HEK293 (cell line): ENCODE measurements at regions not wholly inside any gene's neighbourhood (a gene's known extent, or its start where the extent isn't known, plus 50 kb on each side); places are given as distances from the start of the nearest gene placed in this dataset.

Experiments
- CTCF ChIA-PET: fragments of 350-600 bp; formaldehyde crosslinking; extraction: SDS; loops from one replicate; lab custom pipeline; 2021; ENCODE audit warnings: antibody characterized with exemption; lab: Yijun Ruan, JAX
- POLR2A ChIA-PET: fragments of 300-600 bp; formaldehyde crosslinking; extraction: SDS; loops from one replicate; lab custom pipeline; 2020; ENCODE audit warnings: antibody characterized with exemption, inconsistent platforms; lab: Yijun Ruan, JAX
- H3K27ac ChIP-seq: fragments of 200-500 bp; sonication (Bioruptor generic); 2 replicates; pipeline ENCODE4 v1.5.1; 2014; ENCODE audit warnings: low read depth, low read length, control low read depth, inconsistent platforms; ENCODE audit errors: extremely low read depth
- H3K36me3 ChIP-seq, 2 experiments: fragments of 200-500 bp in 1 of 2; sonication (Bioruptor generic) in 1 of 2; 1 replicate in 1 of 2; 2 replicates in 1 of 2; pipeline ENCODE4 v1.5.1; 2014 to 2017; ENCODE audit warnings: inconsistent platforms in 2 of 2, low read length in 2 of 2; ENCODE audit not compliant: control insufficient read depth in 2 of 2, insufficient read depth in 1 of 2
- H3K4me1 ChIP-seq: fragments of 200-500 bp; sonication (Bioruptor generic); 2 replicates; pipeline ENCODE4 v1.5.1; 2014; ENCODE audit warnings: mild to moderate bottlenecking, low read length, inconsistent platforms; ENCODE audit not compliant: control insufficient read depth, insufficient read depth
- H3K4me3 ChIP-seq: 2 replicates; pipeline ENCODE4 v1.5.1; 2011; ENCODE audit warnings: low read depth, mild to moderate bottlenecking, control low read depth, low read length, moderate library complexity
- H3K9me3 ChIP-seq: fragments of 200-500 bp; sonication (Bioruptor generic); 2 replicates; pipeline ENCODE4 v1.5.1; 2014; ENCODE audit warnings: low read depth, low read length, inconsistent platforms; ENCODE audit not compliant: control insufficient read depth, insufficient read depth
- BCL11A ChIP-seq: fragments of 450-650 bp; formaldehyde crosslinking; IDR thresholded peaks from 2 replicates; pipeline ENCODE4 v1.5.1; 2016; ENCODE audit warnings: low read depth, missing biosample characterization, missing genetic modification characterization
- REST ChIP-seq: fragments of 450-650 bp; formaldehyde crosslinking; IDR thresholded peaks from 2 replicates; pipeline ENCODE4 v1.5.1; 2016; ENCODE audit warnings: missing biosample characterization, missing genetic modification characterization
- SALL2 ChIP-seq: fragments of 450-650 bp; formaldehyde crosslinking; IDR thresholded peaks from 2 replicates; pipeline ENCODE4 v1.5.0; 2017; ENCODE audit warnings: missing biosample characterization, mild to moderate bottlenecking, missing genetic modification characterization, borderline replicate concordance
- SP2 ChIP-seq: fragments of 450-650 bp; formaldehyde crosslinking; IDR thresholded peaks from 2 replicates; pipeline ENCODE4 v1.5.1; 2016; ENCODE audit warnings: missing biosample characterization, missing genetic modification characterization
- ZBTB48 ChIP-seq: fragments of 450-650 bp; formaldehyde crosslinking; IDR thresholded peaks from 2 replicates; pipeline ENCODE4 v1.5.1; 2016; ENCODE audit warnings: missing biosample characterization, missing genetic modification characterization
- ZNF132 ChIP-seq: fragments of 450-650 bp; formaldehyde crosslinking; IDR thresholded peaks from 2 replicates; pipeline ENCODE4 v1.5.1; 2017; ENCODE audit warnings: missing biosample characterization, missing genetic modification characterization, borderline replicate concordance
- ZNF202 ChIP-seq: fragments of 450-650 bp; formaldehyde crosslinking; IDR thresholded peaks from 2 replicates; pipeline ENCODE4 v1.5.1; 2016; ENCODE audit warnings: missing biosample characterization, missing genetic modification characterization, borderline replicate concordance
- ZNF311 ChIP-seq: fragments of 450-650 bp; formaldehyde crosslinking; IDR thresholded peaks from 2 replicates; pipeline ENCODE4 v1.5.1; 2017; ENCODE audit warnings: missing biosample characterization, missing genetic modification characterization, borderline replicate concordance
- ZNF324 ChIP-seq: fragments of 450-650 bp; formaldehyde crosslinking; IDR thresholded peaks from 2 replicates; pipeline ENCODE4 v1.5.1; 2016; ENCODE audit warnings: missing biosample characterization, missing genetic modification characterization
- ZNF335 ChIP-seq: fragments of 450-650 bp; formaldehyde crosslinking; conservative IDR thresholded peaks from 2 replicates; pipeline ENCODE4 v1.5.1; 2016; ENCODE audit warnings: missing biosample characterization, missing genetic modification characterization
- ZNF426 ChIP-seq: fragments of 450-650 bp; formaldehyde crosslinking; IDR thresholded peaks from 2 replicates; pipeline ENCODE4 v1.5.1; 2017; ENCODE audit warnings: missing biosample characterization, missing genetic modification characterization, mild to moderate bottlenecking, inconsistent platforms, moderate library complexity
- ZNF561 ChIP-seq: fragments of 450-650 bp; IDR thresholded peaks from 2 replicates; pipeline ENCODE4 v1.5.1; 2018; ENCODE audit warnings: missing biosample characterization, missing genetic modification characterization, borderline replicate concordance
- ZNF621 ChIP-seq: fragments of 450-650 bp; formaldehyde crosslinking; IDR thresholded peaks from 2 replicates; pipeline ENCODE4 v1.5.1; 2017; ENCODE audit warnings: missing biosample characterization, missing genetic modification characterization
- ZNF624 ChIP-seq: fragments of 450-650 bp; formaldehyde crosslinking; IDR thresholded peaks from 2 replicates; pipeline ENCODE4 v1.5.1; 2017; ENCODE audit warnings: missing biosample characterization, missing genetic modification characterization
- ZNF629 ChIP-seq: fragments of 450-650 bp; formaldehyde crosslinking; IDR thresholded peaks from 2 replicates; pipeline ENCODE4 v1.5.1; 2017; ENCODE audit warnings: missing biosample characterization, missing genetic modification characterization
- ZNF670 ChIP-seq: fragments of 450-650 bp; formaldehyde crosslinking; IDR thresholded peaks from 2 replicates; pipeline ENCODE4 v1.5.1; 2016; ENCODE audit warnings: missing biosample characterization, missing genetic modification characterization, low read depth
- ZNF701 ChIP-seq: fragments of 450-650 bp; formaldehyde crosslinking; IDR thresholded peaks from 2 replicates; pipeline ENCODE4 v1.5.1; 2016; ENCODE audit warnings: missing biosample characterization, missing genetic modification characterization
- ZNF830 ChIP-seq: fragments of 450-650 bp; IDR thresholded peaks from 2 replicates; pipeline ENCODE4 v1.5.0; 2018; ENCODE audit warnings: missing biosample characterization, missing genetic modification characterization, low read depth, mild to moderate bottlenecking, moderate library complexity
- ZSCAN23 ChIP-seq: fragments of 450-650 bp; formaldehyde crosslinking; IDR thresholded peaks from 2 replicates; pipeline ENCODE4 v1.5.1; 2016; ENCODE audit warnings: missing biosample characterization, missing genetic modification characterization
- ZSCAN5A ChIP-seq: fragments of 450-650 bp; formaldehyde crosslinking; IDR thresholded peaks from 2 replicates; pipeline ENCODE4 v1.5.1; 2016; ENCODE audit warnings: missing biosample characterization, missing genetic modification characterization
- TF ChIP-seq, protein P1 (sequence below): fragments of 450-650 bp; formaldehyde crosslinking; IDR thresholded peaks from 2 replicates; pipeline ENCODE4 v1.5.1; 2016; ENCODE audit warnings: missing biosample characterization, missing genetic modification characterization
- TF ChIP-seq, protein P2 (sequence below): fragments of 450-650 bp; formaldehyde crosslinking; IDR thresholded peaks from 2 replicates; pipeline ENCODE4 v1.5.1; 2016; ENCODE audit warnings: missing biosample characterization, missing genetic modification characterization

DNA sequence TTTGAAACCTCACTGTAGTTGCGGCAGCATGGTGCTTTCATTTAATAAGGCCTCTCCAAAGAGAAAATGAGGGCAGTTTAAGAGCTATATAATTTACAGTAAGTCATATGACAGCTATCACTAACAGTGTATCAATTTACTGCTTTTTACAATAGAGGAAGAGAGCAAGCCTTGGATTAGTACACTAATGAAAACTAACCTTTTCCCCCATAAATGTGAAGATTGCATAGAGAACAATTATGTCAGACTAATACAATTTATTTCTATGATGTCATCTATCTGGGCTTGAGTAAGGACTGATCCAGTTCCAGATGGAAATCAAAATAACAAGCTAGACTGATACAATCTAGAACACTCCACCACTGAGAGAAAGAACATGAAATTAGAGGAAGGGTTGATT lies 78.1 kb upstream of the FAM83B start (continued):
- no peak for TF ChIP-seq ZNF202 (tag by site-specific recombination)
- TF ChIP-seq REST, result no peak
- no peak for TF ChIP-seq BCL11A
- TF ChIP-seq ZNF629 (tag by site-specific recombination), result peak; percentile 64
- TF ChIP-seq, all 188 proteins: peak for 10

DNA sequence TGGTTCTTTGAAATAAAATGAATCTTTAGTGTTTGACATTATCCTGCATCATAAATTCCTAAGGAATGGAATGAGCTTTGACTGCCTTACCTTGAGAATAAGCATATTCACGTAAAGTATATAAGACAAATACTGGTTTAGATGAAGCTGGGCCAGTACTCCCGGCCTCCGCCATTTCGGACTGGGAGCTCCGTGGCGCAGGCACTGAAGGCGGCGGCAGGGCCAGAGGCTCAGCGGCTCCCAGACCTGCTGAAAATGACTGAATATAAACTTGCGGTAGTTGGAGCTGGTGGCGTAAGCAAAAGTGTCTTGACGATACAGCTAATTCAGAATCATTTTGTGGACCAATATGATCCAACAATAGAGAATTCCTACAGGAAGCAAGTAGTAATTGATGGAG lies 76.2 kb upstream of the FAM83B start:
- Histone ChIP-seq H3K36me3 (no peaks in the 10 kb centered on the region), H3K9me3 (no peaks in the 10 kb centered on the region), H3K4me3 (no peak overlapping the region), H3K4me1 (0 out of 2 replicates have a peak, but pooled peaks cover 2% of the 10 kb centered on the region), H3K27ac (no peak overlapping the region)
- TF ChIP-seq ZSCAN23, result no peak
- TF ChIP-seq, protein P1, sequence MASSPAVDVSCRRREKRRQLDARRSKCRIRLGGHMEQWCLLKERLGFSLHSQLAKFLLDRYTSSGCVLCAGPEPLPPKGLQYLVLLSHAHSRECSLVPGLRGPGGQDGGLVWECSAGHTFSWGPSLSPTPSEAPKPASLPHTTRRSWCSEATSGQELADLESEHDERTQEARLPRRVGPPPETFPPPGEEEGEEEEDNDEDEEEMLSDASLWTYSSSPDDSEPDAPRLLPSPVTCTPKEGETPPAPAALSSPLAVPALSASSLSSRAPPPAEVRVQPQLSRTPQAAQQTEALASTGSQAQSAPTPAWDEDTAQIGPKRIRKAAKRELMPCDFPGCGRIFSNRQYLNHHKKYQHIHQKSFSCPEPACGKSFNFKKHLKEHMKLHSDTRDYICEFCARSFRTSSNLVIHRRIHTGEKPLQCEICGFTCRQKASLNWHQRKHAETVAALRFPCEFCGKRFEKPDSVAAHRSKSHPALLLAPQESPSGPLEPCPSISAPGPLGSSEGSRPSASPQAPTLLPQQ (tag by site-specific recombination), result no peak
- no peak for TF ChIP-seq ZNF311 (tag by site-specific recombination)
- no peak for TF ChIP-seq ZBTB48 (tag by site-specific recombination)
- TF ChIP-seq ZNF624 (tag by site-specific recombination), result no peak
- TF ChIP-seq ZNF701 (tag by site-specific recombination), result no peak
- no peak for TF ChIP-seq ZNF561 (tag by site-specific recombination)
- TF ChIP-seq ZNF132 (tag by site-specific recombination), result no peak
- no peak for TF ChIP-seq SALL2
- no peak for TF ChIP-seq ZSCAN5A (tag by site-specific recombination)
- no peak for TF ChIP-seq ZNF621 (tag by site-specific recombination)
- TF ChIP-seq ZNF830 (tag by site-specific recombination), result no peak
- no peak for TF ChIP-seq SP2
- no peak for TF ChIP-seq ZNF670 (tag by site-specific recombination)
- TF ChIP-seq, protein P2, sequence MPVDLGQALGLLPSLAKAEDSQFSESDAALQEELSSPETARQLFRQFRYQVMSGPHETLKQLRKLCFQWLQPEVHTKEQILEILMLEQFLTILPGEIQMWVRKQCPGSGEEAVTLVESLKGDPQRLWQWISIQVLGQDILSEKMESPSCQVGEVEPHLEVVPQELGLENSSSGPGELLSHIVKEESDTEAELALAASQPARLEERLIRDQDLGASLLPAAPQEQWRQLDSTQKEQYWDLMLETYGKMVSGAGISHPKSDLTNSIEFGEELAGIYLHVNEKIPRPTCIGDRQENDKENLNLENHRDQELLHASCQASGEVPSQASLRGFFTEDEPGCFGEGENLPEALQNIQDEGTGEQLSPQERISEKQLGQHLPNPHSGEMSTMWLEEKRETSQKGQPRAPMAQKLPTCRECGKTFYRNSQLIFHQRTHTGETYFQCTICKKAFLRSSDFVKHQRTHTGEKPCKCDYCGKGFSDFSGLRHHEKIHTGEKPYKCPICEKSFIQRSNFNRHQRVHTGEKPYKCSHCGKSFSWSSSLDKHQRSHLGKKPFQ (tag by site-specific recombination), result no peak
- TF ChIP-seq ZNF335, result no peak
- TF ChIP-seq ZNF426 (tag by site-specific recombination), result no peak
- TF ChIP-seq ZNF324 (tag by site-specific recombination), result no peak
- CTCF ChIA-PET, result no interaction called here
- POLR2A ChIA-PET, result no interaction called here
